GM21619 (cell line): ENCODE measurements at regions not wholly inside any gene's neighbourhood (a gene's known extent, or its start where the extent isn't known, plus 50 kb on each side); places are given as distances from the start of the nearest gene placed in this dataset.

ENCODE experiments used
- ATAC-seq: cut with Tn5 transposase; IDR thresholded peaks from one replicate; pipeline ENCODE4 v1.9.1; 2021; ENCODE audit not compliant: unreplicated experiment

DNA sequence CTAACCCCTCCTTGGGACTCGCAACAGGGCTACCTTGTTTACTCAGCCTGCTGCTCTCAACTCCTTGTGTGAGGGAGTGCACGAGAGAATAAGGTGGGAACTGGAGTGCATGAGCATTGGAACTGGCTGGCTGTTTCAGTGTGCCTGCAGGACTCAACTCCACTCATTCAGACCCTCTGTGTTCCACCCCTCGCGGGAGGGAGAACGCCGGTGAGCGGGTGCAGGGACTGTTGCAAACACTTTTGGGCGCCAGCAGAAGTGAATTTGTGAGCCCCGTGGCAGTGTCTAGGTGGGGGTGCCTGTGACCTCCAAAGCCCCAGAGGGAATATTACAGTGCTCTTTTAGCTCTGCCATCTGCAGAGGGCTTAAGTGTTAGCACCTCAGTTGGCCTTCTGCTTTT is 1978.3 kb upstream of the PIK3C3 start:
- ATAC-seq = no peak

- no peak for ATAC-seq
Observed at GRCh38 chr18:39972521-39972920, 1982.5 kb upstream of the PIK3C3 start.

- ATAC-seq = no peak
Observed at GRCh38 chr18:39969803-39970494, 1985.1 kb upstream of the PIK3C3 start.

DNA sequence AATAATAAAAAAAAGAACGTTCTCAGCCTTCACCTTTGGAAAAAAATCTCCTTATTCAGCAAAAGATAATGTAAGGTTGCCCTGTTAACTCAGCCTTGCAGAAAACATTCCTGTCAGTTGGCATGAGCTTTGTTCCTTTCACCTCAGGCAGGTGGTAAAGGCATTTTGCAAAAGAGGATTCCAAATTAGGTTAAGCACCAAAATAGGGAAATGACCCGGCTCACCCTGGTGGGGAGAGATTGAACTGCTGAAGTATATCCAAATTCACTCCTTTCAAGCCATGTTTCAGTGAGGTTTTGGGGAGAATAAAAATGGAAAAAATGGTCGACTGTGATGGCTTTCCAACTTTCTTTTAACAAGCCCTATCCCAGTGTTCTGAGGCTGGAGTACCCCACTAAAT is 1988.8 kb upstream of the PIK3C3 start:
- ATAC-seq = no peak

- ATAC-seq = no peak
Observed at GRCh38 chr18:39962546-39962945, 1992.5 kb upstream of the PIK3C3 start.

DNA sequence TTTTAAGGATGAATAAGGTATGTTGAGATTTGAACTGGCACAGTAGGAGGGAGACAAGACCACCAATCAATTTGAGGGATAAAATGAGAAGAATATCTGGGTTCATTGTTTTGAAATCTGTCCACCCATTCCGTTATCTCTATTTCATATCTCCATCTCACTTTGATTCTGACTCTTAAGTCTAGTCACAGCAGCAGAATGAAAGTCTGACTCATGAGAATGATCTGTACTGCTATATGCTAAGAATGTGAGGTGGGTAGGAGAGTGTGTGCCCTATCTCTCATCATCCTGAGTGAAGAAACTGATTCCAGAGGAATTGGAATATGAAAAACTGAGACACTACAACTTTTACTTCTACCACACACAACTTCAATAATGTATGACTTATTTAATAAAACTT is 1994.5 kb upstream of the PIK3C3 start:
- ATAC-seq = no peak

- ATAC-seq = no peak
Observed at GRCh38 chr18:39959839-39960238, 1995.2 kb upstream of the PIK3C3 start.

DNA sequence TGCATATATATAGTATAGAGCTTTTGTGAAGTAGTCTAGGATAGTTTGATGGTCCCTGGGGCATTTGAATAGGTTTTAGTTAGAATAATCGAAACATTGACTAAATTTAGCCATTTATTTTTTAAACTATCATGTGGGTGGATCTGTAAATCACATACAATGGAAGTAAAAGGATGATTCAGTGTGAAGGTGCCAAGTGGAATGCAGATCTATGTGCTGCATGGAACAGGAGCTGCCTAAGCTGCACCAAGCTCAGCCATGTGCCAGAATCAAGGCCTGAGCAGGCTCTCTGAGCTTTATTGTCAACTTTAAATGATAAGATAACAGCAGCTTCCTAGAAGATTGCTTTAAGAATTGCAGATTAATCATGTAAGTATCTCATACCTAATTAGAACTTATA is 1996.2 kb upstream of the PIK3C3 start:
- no peak for ATAC-seq

GRCh38 chr18:39952816-39953215 is 2002.2 kb upstream of the PIK3C3 start:
- ATAC-seq = no peak

GRCh38 chr18:39951142-39951720 is 2003.8 kb upstream of the PIK3C3 start:
- ATAC-seq = no peak

- no peak for ATAC-seq
Observed at GRCh38 chr18:39946623-39947061, 2008.4 kb upstream of the PIK3C3 start.

GRCh38 chr18:39945076-39945475 is 2010.0 kb upstream of the PIK3C3 start:
- no peak for ATAC-seq

DNA sequence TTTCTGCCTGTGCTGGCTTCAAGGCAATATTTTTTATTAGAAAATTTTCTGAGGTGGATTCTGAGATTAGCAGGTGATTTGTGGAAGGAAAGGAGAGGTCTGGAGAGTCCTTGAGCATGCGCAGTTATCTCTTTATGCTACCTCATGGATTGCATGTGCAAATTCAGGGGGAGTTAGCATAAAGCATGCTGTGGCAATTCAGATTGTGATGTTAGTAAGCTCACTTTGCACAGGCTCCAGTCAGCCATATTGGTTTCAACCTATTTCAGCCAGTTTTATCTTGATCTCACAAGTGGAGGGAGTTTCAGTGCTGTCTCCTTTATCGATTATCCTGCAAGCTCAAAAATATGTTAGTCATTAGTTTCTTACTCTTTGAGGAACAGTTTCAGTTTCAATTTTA is 2012.3 kb upstream of the PIK3C3 start:
- ATAC-seq = no peak

DNA sequence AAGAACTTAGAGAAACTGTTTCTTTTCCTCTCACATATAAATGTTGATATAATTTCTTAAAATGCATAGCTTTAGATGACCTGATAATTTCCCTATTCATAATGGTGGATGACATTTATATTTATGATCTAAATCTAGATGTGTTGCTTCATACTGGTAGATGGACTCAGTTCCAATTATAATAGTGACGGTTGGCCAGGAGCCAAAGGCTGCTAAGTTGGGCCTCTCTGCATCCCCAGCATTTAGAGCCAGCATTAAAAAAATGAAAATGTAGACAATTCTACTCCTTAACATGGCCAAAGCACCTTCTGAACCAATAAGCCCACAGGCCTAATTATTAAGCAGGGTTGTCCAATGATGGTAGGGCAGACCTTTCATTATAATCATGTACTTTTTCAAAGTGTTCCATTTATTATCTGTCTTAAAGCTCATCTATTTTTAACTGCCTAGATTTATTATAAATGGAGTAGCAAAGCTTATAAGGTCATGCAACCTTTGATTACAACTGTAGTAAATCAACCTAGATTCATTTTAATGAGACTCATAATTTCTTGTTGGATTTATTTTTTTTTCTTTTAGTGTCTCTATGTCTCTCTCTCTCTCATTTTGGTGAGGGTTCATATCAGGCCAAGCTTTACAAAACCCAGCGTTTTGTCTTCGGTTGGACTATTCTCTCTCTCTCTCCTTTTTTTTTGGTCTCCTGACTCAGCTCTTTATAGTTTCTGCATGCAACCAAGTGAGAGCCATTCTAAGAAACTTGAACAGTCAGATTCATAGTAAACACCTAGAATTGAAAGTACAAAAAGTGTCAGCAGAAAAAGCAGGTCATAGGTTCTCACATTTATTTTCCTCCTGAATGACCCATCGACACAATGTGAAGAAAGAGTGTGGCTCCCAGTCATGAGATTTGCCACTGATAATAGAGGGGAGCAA is 2016.1 kb upstream of the PIK3C3 start:
- no peak for ATAC-seq

- no peak for ATAC-seq
Observed at GRCh38 chr18:39935598-39935997, 2019.4 kb upstream of the PIK3C3 start.

DNA sequence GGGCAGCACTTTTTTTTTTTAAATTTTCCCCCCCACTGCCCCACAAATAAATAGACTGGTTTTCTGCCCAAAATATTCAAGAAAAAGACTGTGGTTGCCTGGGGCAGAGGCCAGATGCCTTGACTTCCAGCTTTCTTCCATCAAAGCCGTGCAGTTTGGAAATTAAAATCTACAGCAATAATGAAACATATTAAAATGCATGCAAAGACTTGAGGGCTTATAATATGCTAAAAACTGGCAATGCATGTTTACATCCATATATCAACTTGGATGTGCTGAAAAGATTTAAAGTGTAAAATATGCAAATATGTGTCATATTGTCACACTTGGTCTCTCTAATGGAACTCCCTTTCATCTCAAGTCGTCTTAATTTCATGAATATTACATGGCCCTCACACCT is 2036.2 kb upstream of the PIK3C3 start:
- no peak for ATAC-seq

DNA sequence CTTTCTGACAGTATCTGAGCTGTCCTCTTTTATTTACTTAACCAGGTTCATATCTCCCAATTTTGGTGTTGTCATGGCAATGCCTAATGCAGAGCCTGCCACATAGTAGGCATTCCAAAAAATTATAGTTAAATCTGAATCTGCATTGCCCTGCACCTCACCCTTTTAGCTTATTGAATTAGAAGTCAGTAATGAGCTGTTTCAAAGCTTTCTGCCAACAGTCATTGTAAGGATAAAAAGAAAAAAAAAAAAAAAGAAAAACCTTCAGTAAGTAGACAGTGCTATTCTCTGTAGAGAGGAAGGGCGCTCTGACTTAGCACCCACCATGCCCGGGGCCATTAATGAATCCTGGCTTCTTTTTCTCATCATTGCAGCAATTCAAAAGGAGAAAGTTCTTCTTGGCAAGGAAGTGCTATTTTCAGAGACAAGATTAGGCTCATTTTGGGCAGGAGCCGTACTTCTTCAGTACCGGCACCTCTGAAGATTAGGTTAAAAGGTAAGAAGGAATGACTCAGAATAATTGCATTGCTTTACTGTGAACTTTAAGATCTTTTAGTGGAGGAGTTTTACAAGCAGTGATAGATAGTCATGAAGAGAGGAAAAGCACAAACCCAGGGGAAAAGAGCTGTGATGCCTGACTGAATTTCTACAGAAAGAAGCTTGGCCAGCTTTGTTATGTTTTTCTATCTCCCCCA is 2041.2 kb upstream of the PIK3C3 start:
- ATAC-seq = no peak

GRCh38 chr18:39911716-39912115 is 2043.3 kb upstream of the PIK3C3 start:
- ATAC-seq = no peak

GRCh38 chr18:39909706-39910105 is 2045.3 kb upstream of the PIK3C3 start:
- ATAC-seq = no peak

- no peak for ATAC-seq
Observed at GRCh38 chr18:39886136-39886535, 2068.9 kb upstream of the PIK3C3 start.

DNA sequence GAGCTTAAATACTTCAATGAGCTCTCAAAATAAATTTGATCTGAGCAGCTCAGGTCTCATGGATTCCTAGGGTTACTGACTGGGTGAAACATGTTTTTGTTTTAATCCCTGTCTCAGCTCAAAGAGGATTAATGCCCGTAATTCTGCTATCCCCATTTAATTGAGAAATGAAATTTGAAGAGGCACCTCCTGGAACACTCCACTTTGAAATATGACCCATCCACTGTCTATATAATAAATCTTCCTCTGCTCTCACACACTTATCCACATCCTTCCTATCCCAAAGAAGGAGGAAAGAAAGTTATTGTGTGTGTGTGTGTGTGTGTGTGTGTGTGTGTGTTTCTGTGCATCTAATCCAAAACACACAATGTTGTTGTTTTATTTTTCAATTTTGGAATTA is 2082.4 kb upstream of the PIK3C3 start:
- ATAC-seq = no peak
